ENCODE measurements at regions not wholly inside any gene's neighbourhood (a gene's known extent, or its start where the extent isn't known, plus 50 kb on each side); places are given as distances from the start of the nearest gene placed in this dataset.

DNA sequence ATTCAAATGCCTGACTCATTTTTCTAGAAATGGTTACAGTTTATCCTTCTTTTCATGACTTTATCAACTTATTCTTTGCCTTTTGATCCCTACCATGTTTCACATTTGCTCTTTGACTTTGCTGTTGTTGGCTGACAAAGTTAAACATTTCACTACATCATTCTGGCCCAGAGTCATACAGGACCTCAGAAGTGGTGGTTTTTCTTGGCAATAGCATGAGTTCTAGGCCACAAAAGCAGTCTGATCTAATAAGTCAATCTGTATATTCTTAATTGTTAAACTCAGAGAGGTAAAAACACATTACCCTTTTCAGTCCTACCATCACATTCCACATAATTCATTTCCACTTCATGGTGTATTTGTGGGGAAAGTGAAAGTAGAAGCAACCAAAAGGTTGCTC, 763.2 kb upstream of the TENM4 start:
- Histone ChIP-seq H3K27ac (ENCODE audit: low read length) (no peak overlapping the region), H3K4me3 (ENCODE audit: control insufficient read depth in 1 of 2, extremely low read depth in 1 of 2, low read length in 1 of 2) (no peak overlapping the region), H3K9me3 (no peaks in the 10 kb centered on the region), H3K27me3 (replicated peaks in 1 of 2; ENCODE audit: control insufficient read depth in 2 of 2, extremely low read depth in 1 of 2, insufficient read depth in 2 of 2, low read length in 1 of 2) (no peaks in the 10 kb centered on the region), H3K4me1 (ENCODE audit: control insufficient read depth in 1 of 2, extremely low read depth in 1 of 2, insufficient read depth in 2 of 2, low read length in 2 of 2) (no peaks in the 10 kb centered on the region), H3K36me3 (ENCODE audit: control insufficient read depth in 2 of 2, extremely low read depth in 1 of 2, insufficient read depth in 1 of 2, low read length in 1 of 2) (no peaks in the 10 kb centered on the region)
- ChIA-PET POLR2A (no interaction called here), CTCF (no interaction called here)
- H3K27me3 Mint-ChIP-seq: no peaks in the 10 kb centered on the region
- no peak overlapping the region for H3K4me3 Mint-ChIP-seq
- H3K27ac Mint-ChIP-seq: no peak overlapping the region
- no peaks in the 10 kb centered on the region for H3K36me3 Mint-ChIP-seq
- H3K4me1 Mint-ChIP-seq: no peaks in the 10 kb centered on the region
- no peak for ATAC-seq (replicated peaks in 1 of 4)
- no peak for DNase-seq
- H3K9me3 Mint-ChIP-seq: peaks cover 10 to 29% (median 11%) of the 10 kb centered on the region in 3 donors

- ATAC-seq (replicated peaks in 1 of 4) (no peak), DNase-seq (no peak)
- ChIA-PET POLR2A (no interaction called here), CTCF (no interaction called here)
- Histone ChIP-seq H3K27me3 (replicated peaks in 1 of 2; ENCODE audit: control insufficient read depth in 2 of 2, extremely low read depth in 1 of 2, insufficient read depth in 2 of 2, low read length in 1 of 2) (no peaks in the 10 kb centered on the region), H3K4me1 (ENCODE audit: control insufficient read depth in 1 of 2, extremely low read depth in 1 of 2, insufficient read depth in 2 of 2, low read length in 2 of 2) (no peaks in the 10 kb centered on the region), H3K36me3 (ENCODE audit: control insufficient read depth in 2 of 2, extremely low read depth in 1 of 2, insufficient read depth in 1 of 2, low read length in 1 of 2) (no peaks in the 10 kb centered on the region), H3K27ac (ENCODE audit: low read length) (no peak overlapping the region), H3K9me3 (no peaks in the 10 kb centered on the region), H3K4me3 (ENCODE audit: control insufficient read depth in 1 of 2, extremely low read depth in 1 of 2, low read length in 1 of 2) (no peak overlapping the region)
- Mint-ChIP-seq H3K4me3 (no peak overlapping the region), H3K27ac (no peak overlapping the region), H3K9me3 (peaks cover 10 to 32% (median 16%) of the 10 kb centered on the region in 3 donors), H3K27me3 (no peaks in the 10 kb centered on the region), H3K4me1 (no peaks in the 10 kb centered on the region), H3K36me3 (no peaks in the 10 kb centered on the region)
- WGBS (ENCODE audit: insufficient coverage): 93% methylated on average over 2 of the region's 4 CpGs
These were observed 756.2 kb upstream of the TENM4 start for GRCh38 chr11:80196932-80197554.

DNA sequence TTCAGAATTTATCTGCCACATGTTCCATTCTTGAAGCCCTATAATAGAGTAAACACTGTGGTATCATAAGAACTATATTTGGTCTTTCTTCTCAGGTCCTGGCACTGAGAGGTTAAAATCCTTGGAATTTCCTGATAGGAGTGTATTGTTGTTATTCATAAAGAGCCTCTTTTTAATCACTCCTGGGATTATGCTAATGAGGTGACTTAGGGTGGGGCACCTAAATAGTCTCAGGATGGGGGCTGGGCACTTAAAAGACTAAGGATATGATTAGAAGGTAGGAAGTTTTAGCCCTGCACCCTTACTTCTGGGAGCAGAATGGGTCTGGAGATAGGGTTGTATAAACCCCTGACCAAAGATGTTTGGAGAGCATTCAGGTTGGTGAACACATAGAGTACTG, 755.2 kb upstream of the TENM4 start:
- POLR2A ChIA-PET: no interaction called here
- Histone ChIP-seq H3K4me1 (ENCODE audit: control insufficient read depth in 1 of 2, extremely low read depth in 1 of 2, insufficient read depth in 2 of 2, low read length in 2 of 2) (no peaks in the 10 kb centered on the region), H3K9me3 (no peaks in the 10 kb centered on the region), H3K27me3 (replicated peaks in 1 of 2; ENCODE audit: control insufficient read depth in 2 of 2, extremely low read depth in 1 of 2, insufficient read depth in 2 of 2, low read length in 1 of 2) (no peaks in the 10 kb centered on the region), H3K4me3 (ENCODE audit: control insufficient read depth in 1 of 2, extremely low read depth in 1 of 2, low read length in 1 of 2) (no peak overlapping the region), H3K27ac (ENCODE audit: low read length) (no peak overlapping the region), H3K36me3 (ENCODE audit: control insufficient read depth in 2 of 2, extremely low read depth in 1 of 2, insufficient read depth in 1 of 2, low read length in 1 of 2) (no peaks in the 10 kb centered on the region)
- H3K4me3 Mint-ChIP-seq: no peak overlapping the region
- H3K27me3 Mint-ChIP-seq: no peaks in the 10 kb centered on the region
- H3K27ac Mint-ChIP-seq: no peak overlapping the region
- DNase-seq: no peak
- H3K4me1 Mint-ChIP-seq: no peaks in the 10 kb centered on the region
- H3K36me3 Mint-ChIP-seq: no peaks in the 10 kb centered on the region
- ATAC-seq (replicated peaks in 1 of 4): no peak
- CTCF ChIA-PET: no interaction called here
- peaks cover 10 to 29% (median 16%) of the 10 kb centered on the region in 3 donors for H3K9me3 Mint-ChIP-seq

GRCh38 chr11:80194625-80195024, 753.8 kb upstream of the TENM4 start:
- H3K27ac Mint-ChIP-seq: no peak overlapping the region
- WGBS (ENCODE audit: insufficient coverage): no CpG with 5 or more reads among the region's 1 CpG
- no peak overlapping the region for H3K4me3 Mint-ChIP-seq
- ATAC-seq (replicated peaks in 1 of 4) (no peak), DNase-seq (no peak)
- ChIA-PET POLR2A (no interaction called here), CTCF (no interaction called here)
- Histone ChIP-seq H3K27ac (ENCODE audit: low read length) (no peak overlapping the region), H3K9me3 (no peaks in the 10 kb centered on the region), H3K4me1 (ENCODE audit: control insufficient read depth in 1 of 2, extremely low read depth in 1 of 2, insufficient read depth in 2 of 2, low read length in 2 of 2) (no peaks in the 10 kb centered on the region), H3K27me3 (replicated peaks in 1 of 2; ENCODE audit: control insufficient read depth in 2 of 2, extremely low read depth in 1 of 2, insufficient read depth in 2 of 2, low read length in 1 of 2) (no peaks in the 10 kb centered on the region), H3K36me3 (ENCODE audit: control insufficient read depth in 2 of 2, extremely low read depth in 1 of 2, insufficient read depth in 1 of 2, low read length in 1 of 2) (no peaks in the 10 kb centered on the region), H3K4me3 (ENCODE audit: control insufficient read depth in 1 of 2, extremely low read depth in 1 of 2, low read length in 1 of 2) (no peak overlapping the region)
- peaks cover 10 to 21% (median 16%) of the 10 kb centered on the region in 3 donors for H3K9me3 Mint-ChIP-seq
- H3K4me1 Mint-ChIP-seq: no peaks in the 10 kb centered on the region
- H3K36me3 Mint-ChIP-seq: no peaks in the 10 kb centered on the region
- H3K27me3 Mint-ChIP-seq: no peaks in the 10 kb centered on the region

- Mint-ChIP-seq H3K4me1 (no peaks in the 10 kb centered on the region), H3K4me3 (no peak overlapping the region), H3K9me3 (peaks cover 10 to 20% (median 16%) of the 10 kb centered on the region in 3 donors), H3K27me3 (no peaks in the 10 kb centered on the region), H3K36me3 (no peaks in the 10 kb centered on the region), H3K27ac (no peak overlapping the region)
- ChIA-PET CTCF (no interaction called here), POLR2A (no interaction called here)
- DNase-seq (no peak), ATAC-seq (replicated peaks in 1 of 4) (no peak)
- no peaks in the 10 kb centered on the region for H3K4me1 ChIP-seq (ENCODE audit: control insufficient read depth in 1 of 2, extremely low read depth in 1 of 2, insufficient read depth in 2 of 2, low read length in 2 of 2)
- H3K27me3 ChIP-seq (replicated peaks in 1 of 2; ENCODE audit: control insufficient read depth in 2 of 2, extremely low read depth in 1 of 2, insufficient read depth in 2 of 2, low read length in 1 of 2): no peaks in the 10 kb centered on the region
- H3K36me3 ChIP-seq (ENCODE audit: control insufficient read depth in 2 of 2, extremely low read depth in 1 of 2, insufficient read depth in 1 of 2, low read length in 1 of 2): no peaks in the 10 kb centered on the region
- WGBS (ENCODE audit: insufficient coverage): no CpG with 5 or more reads among the region's 1 CpG
- H3K4me3 ChIP-seq (ENCODE audit: control insufficient read depth in 1 of 2, extremely low read depth in 1 of 2, low read length in 1 of 2): no peak overlapping the region
- H3K9me3 ChIP-seq: no peaks in the 10 kb centered on the region
- H3K27ac ChIP-seq (ENCODE audit: low read length): no peak overlapping the region
These were observed 753.2 kb upstream of the TENM4 start for GRCh38 chr11:80194016-80194415.

DNA sequence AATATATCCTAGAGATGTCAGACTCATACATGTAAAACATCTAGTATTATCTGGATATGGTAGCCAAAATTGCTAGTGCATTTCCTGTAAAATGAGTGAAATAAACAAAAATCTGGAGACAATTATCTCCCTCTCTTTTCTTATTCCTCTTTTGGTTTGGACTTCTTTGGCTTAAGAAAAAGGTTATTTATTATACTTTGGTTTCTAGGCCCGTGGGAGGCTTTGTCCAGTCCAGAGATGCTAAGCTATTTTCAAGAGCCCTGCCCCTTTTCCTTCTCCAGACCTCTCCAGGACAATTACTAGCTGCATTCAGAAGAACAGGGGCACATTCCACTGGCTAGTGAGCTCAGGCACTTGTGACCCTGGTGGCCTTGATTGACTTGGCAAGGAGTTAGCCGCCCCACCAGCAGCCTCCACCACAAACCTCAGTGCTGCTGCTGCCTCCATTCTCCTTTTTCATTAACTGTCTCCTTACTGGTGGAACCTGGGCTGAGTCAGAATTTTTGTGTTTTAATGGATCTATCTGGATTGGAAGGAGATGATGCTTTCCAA, 747.3 kb upstream of the TENM4 start:
- DNase-seq (no peak), ATAC-seq (replicated peaks in 1 of 4) (no peak)
- Histone ChIP-seq H3K4me3 (ENCODE audit: control insufficient read depth in 1 of 2, extremely low read depth in 1 of 2, low read length in 1 of 2) (no peak overlapping the region), H3K27ac (ENCODE audit: low read length) (no peak overlapping the region), H3K4me1 (ENCODE audit: control insufficient read depth in 1 of 2, extremely low read depth in 1 of 2, insufficient read depth in 2 of 2, low read length in 2 of 2) (no peaks in the 10 kb centered on the region), H3K36me3 (ENCODE audit: control insufficient read depth in 2 of 2, extremely low read depth in 1 of 2, insufficient read depth in 1 of 2, low read length in 1 of 2) (no peaks in the 10 kb centered on the region), H3K27me3 (replicated peaks in 1 of 2; ENCODE audit: control insufficient read depth in 2 of 2, extremely low read depth in 1 of 2, insufficient read depth in 2 of 2, low read length in 1 of 2) (no peaks in the 10 kb centered on the region), H3K9me3 (no peaks in the 10 kb centered on the region)
- Mint-ChIP-seq H3K27me3 (no peaks in the 10 kb centered on the region), H3K9me3 (peaks cover 14 to 17% (median 14%) of the 10 kb centered on the region in 3 donors), H3K36me3 (no peaks in the 10 kb centered on the region), H3K4me1 (no peaks in the 10 kb centered on the region), H3K4me3 (no peak overlapping the region), H3K27ac (no peak overlapping the region)
- POLR2A ChIA-PET: no interaction called here
- no CpG with 5 or more reads among the region's 2 CpGs for WGBS (ENCODE audit: insufficient coverage)
- CTCF ChIA-PET: no interaction called here

- Histone ChIP-seq H3K4me3 (ENCODE audit: control insufficient read depth in 1 of 2, extremely low read depth in 1 of 2, low read length in 1 of 2) (no peak overlapping the region), H3K36me3 (ENCODE audit: control insufficient read depth in 2 of 2, extremely low read depth in 1 of 2, insufficient read depth in 1 of 2, low read length in 1 of 2) (no peaks in the 10 kb centered on the region), H3K9me3 (no peaks in the 10 kb centered on the region), H3K27me3 (replicated peaks in 1 of 2; ENCODE audit: control insufficient read depth in 2 of 2, extremely low read depth in 1 of 2, insufficient read depth in 2 of 2, low read length in 1 of 2) (no peaks in the 10 kb centered on the region), H3K27ac (ENCODE audit: low read length) (no peak overlapping the region), H3K4me1 (ENCODE audit: control insufficient read depth in 1 of 2, extremely low read depth in 1 of 2, insufficient read depth in 2 of 2, low read length in 2 of 2) (no peaks in the 10 kb centered on the region)
- Mint-ChIP-seq H3K27me3 (no peaks in the 10 kb centered on the region), H3K4me1 (no peaks in the 10 kb centered on the region), H3K4me3 (no peak overlapping the region), H3K36me3 (no peaks in the 10 kb centered on the region), H3K9me3 (peaks cover 9 to 17% (median 14%) of the 10 kb centered on the region in 3 donors), H3K27ac (no peak overlapping the region)
- ATAC-seq (replicated peaks in 1 of 4) (no peak), DNase-seq (no peak)
- no CpG with 5 or more reads among the region's 3 CpGs for WGBS (ENCODE audit: insufficient coverage)
- ChIA-PET POLR2A (no interaction called here), CTCF (no interaction called here)
These were observed 745.9 kb upstream of the TENM4 start for GRCh38 chr11:80186692-80187091.
